ENCODE measurements at regions not wholly inside any gene's neighbourhood (a gene's known extent, or its start where the extent isn't known, plus 50 kb on each side); places are given as distances from the start of the nearest gene placed in this dataset.

DNA sequence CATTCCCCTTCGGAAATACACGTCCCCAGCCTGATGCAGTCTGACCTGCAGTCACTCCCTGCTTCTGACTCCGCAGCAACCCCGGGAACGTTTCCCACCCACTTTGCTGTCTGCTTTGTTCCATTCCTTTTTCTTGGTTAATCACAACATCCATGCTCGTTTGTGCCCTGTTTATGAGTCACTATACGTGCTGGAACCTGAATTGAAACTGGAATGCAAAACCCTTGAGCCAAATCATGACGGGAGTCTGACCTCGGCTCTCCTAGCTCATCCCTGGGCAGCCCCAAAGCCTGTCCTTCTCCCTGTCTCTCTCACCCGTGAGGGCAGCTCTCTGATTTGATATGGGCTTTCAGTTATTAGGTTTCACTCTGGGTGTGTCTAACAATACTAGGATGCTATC, 57.1 kb upstream of the RNF152 start:
- TF ChIP-seq, protein P1, sequence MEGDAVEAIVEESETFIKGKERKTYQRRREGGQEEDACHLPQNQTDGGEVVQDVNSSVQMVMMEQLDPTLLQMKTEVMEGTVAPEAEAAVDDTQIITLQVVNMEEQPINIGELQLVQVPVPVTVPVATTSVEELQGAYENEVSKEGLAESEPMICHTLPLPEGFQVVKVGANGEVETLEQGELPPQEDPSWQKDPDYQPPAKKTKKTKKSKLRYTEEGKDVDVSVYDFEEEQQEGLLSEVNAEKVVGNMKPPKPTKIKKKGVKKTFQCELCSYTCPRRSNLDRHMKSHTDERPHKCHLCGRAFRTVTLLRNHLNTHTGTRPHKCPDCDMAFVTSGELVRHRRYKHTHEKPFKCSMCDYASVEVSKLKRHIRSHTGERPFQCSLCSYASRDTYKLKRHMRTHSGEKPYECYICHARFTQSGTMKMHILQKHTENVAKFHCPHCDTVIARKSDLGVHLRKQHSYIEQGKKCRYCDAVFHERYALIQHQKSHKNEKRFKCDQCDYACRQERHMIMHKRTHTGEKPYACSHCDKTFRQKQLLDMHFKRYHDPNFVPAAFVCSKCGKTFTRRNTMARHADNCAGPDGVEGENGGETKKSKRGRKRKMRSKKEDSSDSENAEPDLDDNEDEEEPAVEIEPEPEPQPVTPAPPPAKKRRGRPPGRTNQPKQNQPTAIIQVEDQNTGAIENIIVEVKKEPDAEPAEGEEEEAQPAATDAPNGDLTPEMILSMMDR (IDR thresholded peaks at IDR 0.05; ENCODE audit: insufficient read depth, missing control alignments) = no peak
- no peak for DNase-seq (ENCODE audit: insufficient read length, low spot score)
- FAIRE-seq = peak; percentile 64

DNA sequence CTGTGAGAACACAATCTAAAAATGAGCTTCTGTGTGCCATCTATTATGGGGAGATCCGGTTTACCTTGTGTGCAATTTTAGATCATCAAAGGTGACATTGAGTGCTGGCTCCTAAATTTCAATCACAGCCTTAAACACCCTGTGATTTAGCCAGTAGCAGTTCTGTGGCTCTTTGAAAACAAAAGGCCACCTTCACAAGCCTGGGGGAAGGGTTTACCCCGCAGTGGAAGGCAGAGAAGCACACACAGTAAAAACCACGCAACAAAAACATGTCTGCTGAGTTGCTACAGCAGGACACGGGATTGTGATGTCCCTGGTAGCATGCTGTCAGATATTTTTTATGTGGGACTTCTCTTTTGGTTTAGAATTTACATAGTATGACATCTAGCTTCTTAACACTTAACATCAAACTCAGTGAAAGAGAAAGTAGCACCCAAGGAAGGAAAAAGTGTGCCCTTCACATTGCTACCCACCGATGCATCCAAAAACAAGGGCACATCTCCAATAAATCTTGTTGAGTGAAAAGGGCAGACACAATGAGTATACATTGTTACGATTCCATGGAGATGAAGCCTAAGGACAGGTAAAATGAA, 56.1 kb upstream of the RNF152 start:
- DNase-seq (ENCODE audit: insufficient read length, low spot score) (no peak), FAIRE-seq (peak; percentile 90)
- TF ChIP-seq, protein P1 (IDR thresholded peaks at IDR 0.05; ENCODE audit: insufficient read depth, missing control alignments) = no peak

DNA sequence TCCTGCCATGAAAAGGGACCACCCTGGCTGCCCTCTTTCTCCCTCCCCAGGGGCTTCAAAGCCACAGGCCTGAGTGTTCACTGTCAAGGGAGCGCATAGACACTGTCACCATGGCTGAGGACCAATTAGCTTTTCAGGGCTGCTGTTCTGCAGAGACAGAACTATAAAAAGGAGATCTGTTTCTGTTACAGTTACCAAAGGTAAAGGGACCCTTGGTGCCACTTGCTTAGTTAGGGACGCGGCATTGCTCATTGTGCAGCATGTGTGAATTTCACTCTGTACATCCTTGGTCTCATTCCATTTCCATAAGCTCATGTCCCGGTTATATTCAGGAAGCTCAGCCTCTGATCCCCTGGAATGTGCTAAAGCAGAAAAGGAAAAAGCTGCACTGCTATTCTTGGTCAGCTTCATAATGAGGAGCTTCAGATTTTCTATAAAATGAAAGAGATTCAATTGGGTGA, 55.5 kb upstream of the RNF152 start:
- TF ChIP-seq, protein P1 (IDR thresholded peaks at IDR 0.05; ENCODE audit: insufficient read depth, missing control alignments) = no peak
- no peak for DNase-seq (ENCODE audit: insufficient read length, low spot score)
- FAIRE-seq = peak; percentile 61

DNA sequence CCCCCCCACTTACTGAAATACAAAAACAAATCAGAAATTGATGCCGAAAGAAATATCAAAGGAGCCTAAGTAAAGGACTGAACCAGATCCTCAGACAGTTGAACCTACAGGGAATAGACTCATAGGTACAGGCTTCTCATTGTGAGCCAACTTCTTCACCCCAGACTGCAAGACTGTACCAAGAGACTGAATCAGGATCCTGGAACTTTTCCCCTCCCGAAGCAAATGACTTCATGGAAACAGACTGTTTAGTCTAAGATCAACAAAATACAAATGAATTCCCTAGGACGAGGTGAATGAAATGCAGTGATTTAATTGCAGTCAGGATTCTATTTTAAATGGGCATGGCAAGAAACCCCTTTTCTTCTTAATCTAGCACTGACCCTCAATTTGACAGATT, 53.6 kb upstream of the RNF152 start:
- TF ChIP-seq, protein P1 (IDR thresholded peaks at IDR 0.05; ENCODE audit: insufficient read depth, missing control alignments) = no peak
- no peak for FAIRE-seq
- DNase-seq (ENCODE audit: insufficient read length, low spot score) = no peak

DNA sequence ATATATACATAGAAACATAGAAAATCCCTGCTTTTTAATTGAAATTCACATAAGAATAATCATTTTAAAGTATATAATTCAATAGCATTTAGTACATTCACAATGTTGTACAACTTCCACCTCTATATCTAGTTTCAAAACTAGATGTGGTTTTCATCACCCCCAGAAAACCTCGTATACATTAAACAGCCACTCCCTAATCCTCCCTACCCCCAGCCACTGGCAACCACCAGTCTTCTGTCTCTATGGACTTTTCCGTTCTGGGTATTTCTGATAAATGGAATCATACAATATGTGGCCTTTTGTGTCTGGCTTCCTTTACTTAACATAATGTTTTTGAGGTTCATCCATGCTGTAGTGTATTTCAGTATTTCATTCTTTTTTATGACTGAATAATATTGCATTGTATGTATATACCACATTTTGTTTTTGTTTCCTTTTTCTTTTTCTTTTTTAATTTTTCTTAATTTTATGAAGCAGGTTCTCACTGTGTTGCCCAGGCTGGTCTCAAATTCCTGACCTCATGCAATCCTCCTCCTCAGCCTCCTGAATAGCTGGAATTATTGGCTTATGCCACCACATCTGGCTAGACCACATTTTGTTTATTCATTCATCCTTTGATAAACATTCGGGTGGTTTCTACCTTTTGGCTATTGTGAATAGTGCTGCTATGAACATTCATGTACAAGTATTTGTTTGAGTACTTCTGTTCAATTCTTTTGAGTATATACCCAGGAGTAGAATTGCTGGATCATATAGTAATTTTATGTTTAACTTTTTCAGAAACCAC, 50.6 kb upstream of the RNF152 start:
- TF ChIP-seq, protein P1 (IDR thresholded peaks at IDR 0.05; ENCODE audit: insufficient read depth, missing control alignments) = no peak
- DNase-seq (ENCODE audit: insufficient read length, low spot score) = no peak
- no peak for FAIRE-seq
